HG03025 (cell line): ENCODE measurements at regions not wholly inside any gene's neighbourhood (a gene's known extent, or its start where the extent isn't known, plus 50 kb on each side); places are given as distances from the start of the nearest gene placed in this dataset.
"Not testable (repeated sequence)": the region's sequence is repeated elsewhere in the genome, so short reads cannot be mapped to it uniquely, and the experiment has no call there.

Experiments
- ATAC-seq: cut with Tn5 transposase; IDR thresholded peaks from one replicate; pipeline ENCODE4 v1.9.1; 2021; ENCODE audit warnings: mild to moderate bottlenecking, moderate library complexity; ENCODE audit not compliant: unreplicated experiment, low FRiP score

DNA sequence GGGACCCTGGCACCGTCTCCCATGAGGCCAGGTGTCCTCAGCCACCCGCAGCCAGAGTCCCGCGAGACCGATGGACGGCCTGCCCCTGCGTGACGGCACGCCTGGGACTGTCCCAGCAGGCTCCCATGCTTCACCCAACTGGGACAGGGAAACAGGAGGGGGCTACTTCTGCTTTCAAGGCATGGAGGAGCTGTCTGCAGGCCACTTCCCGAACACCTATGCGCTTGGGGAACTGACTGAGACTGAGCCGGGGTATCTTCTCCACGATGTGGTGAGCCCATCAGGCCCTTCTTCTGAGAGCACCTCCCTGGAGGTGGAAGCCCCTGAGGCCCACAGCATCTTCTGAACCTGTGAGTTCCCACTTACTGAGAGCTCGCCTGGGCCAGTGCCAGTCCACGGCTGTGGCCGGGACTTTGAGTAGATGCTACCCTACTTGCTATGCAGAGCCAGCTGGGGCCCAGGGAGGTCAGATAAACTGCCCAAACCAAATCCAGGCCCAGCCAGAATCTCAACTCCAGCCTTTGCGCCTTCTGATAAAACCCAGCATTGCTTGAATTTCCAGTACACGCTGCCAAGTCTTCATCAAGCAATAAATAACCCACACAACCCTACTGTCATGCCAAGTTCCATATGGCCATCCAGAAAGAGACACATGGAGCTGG lies 85.4 kb upstream of the METTL9 start:
- ATAC-seq: not testable (repeated sequence)

DNA sequence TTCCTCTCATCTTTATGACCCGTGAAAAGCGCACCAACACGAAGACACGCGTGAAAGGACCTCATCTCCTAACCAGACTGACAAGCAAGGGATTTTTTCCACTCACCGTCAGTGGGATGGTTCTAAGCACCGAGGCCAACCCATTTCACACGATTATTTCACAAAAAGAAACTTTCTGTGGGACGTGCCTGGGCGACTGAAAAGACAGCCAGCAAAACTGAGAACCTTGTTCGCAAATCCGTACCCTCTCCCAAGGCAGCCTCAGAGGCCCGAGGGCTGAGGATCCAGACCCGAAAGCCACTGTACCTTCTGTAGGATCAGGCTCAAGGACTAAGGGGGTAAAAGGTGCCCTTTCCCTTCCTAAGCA lies 84.9 kb upstream of the METTL9 start:
- not testable (repeated sequence) for ATAC-seq

DNA sequence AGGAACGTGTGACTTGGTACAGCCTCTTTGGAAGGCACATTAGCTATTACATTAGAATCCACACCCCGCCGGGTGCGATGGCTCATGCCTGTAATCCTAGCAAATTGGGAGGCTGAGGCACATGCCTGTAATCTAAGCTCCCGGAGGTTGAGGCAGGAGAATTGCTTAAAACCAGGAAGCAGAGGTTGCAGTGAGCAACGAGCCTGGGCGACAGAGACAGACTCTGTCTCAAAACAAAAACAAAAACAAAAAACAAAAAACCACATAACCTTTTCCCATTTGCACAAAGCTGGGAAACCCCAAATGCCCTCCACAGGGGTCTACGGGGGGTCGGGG lies 82.7 kb upstream of the METTL9 start:
- not testable (repeated sequence) for ATAC-seq

DNA sequence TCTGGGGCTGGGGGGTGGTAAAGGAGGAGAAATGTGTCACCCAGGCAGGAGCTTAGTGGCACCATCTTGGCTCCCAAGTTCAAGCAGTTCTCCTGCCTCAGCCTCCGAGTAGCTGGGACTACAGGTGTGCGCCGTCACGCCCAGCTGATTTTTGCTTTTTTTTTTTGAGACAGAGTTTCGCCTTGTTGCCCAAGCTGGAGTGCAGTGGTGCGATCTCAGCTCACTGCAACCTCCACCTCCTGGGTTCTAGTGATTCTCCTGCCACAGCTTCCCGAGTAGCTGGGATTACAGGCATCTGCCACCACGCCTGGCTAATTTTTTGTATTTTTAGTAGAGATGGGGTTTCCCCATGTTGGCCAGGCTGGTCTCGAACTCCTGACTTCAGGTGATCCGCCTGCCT lies 82.1 kb upstream of the METTL9 start:
- not testable (repeated sequence) for ATAC-seq

DNA sequence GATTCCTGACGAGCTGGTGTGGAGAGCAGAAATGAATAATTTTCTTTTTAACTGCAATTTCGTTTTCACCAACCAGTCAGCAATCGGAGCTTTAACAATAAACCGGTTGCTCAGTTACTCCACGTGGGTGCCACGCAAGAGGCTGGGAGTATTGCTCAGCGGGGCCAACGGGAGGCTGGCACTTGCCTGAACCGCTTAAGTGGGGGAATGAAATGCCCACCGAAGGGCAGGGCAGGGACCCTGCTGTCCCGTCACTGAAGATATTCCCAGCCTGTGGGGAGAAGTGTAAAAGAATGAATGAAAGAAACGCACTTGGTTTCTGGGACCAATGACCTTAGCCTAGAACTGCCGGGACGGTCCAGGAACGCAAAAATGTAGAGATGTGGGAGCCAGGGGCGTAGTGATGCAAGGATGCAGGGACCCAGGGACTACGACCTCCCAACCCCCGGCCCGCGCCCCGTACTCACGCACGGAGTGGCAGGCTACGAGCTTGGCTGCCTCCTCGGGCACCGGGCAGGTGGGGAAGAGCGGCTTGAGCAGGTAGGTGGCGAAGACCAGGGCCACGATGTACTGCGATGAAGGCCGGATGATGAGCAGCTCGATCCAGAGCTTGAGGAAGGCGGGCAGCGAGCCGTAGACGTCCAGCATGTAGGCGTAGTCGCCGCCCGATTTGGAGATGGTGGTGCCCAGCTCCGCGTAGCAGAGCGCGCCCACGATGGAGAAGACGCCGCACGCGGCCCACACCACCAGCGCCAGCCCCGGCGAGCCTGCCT lies 79.8 kb upstream of the METTL9 start:
- not testable (repeated sequence) for ATAC-seq

DNA sequence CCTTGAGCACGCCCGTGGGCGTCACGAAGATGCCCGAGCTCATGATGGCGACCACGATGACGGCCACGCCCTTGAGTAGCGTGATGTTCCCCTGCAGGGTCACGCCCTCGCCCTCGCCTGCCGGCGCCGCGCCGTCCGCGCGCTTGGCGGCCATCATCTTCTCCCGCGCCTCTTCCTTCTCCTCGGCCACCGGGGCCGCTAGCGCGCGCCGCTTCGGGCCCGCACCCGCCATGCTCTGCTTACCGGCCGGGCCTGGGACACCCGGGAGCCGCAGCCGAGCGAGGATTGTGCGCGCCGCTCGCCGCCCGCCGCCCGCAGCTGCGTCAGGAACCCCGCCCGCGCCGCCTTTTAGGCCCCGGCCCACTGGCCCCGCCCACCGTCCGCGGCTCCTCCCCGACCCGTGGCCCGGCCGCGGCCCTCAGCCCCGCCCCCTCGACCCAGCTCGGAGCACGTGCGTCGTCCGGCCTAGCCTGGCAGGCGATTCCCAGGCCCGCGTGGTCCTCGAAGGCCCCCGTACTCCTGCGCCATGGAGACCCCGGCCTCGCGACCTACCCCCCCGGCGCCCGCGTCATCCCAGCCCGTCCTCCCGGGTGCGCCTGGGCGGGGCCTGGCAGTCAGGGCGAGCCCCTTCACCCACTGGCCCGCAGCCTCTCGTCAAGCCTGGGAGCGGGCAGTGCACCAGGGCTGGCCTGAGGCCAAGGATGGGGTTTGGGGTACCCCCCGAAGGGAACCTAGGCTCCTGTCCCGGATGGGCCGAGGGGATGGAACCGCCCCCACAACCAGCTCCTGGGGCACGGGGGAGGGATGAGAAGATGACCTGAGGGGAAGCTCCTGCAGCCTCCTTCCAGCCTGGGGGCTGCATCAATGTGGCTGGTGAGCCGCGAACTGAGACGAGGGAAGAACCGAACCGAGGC lies 79.0 kb upstream of the METTL9 start:
- ATAC-seq: peak; percentile 56

DNA sequence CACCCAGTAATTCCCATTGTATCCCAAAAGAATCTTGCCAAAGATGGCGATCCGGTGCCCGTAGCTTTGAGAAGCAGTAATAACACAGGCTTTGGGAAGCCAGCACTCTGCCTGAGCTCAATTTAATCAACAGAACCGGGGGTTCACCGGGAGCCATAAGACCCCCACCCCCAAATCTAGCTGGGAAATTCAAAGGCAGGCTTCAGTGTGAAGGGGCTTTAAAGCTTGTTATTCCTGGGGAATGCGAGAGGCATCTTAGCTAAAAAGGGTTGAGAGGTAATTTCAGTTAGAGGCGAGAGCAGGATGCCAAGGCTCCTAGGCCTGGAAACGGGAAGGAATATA lies 78.4 kb upstream of the METTL9 start:
- not testable (repeated sequence) for ATAC-seq

DNA sequence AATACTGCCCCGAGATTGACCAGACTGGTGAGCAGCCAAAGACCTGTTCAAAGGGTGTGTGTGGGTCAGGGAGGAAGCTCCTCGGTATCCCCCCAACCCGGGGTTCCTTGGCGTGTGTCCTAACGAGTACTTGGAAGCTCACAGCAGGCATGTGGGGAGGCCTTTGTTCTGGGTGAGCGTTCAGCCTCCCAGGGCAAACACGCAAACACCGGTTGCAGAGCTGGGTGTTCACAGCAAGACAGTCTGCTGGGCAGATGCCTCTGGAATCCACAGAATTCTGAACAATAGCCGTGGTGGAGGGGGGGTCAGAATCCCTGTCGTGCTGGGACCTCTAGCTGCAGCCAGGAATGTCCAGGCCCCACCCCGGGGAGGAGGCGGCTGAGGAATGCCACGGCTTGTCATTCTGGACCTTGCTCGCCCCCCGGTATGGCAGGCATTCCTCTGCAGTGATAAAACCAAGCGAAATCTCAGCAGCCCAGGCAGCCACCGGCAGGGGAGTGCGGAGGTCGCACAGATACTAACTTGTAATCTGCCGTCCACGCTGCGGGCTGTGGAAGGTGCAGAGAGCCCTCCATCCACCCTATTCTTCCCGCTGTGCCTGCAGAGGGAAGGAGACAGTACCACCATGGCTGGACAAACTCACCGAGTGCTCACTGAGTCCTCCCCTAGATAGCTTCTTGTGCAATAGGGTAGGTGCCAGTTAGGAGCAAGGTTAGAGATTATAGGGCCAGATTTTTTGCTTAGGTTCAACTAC lies 77.8 kb upstream of the METTL9 start:
- not testable (repeated sequence) for ATAC-seq

DNA sequence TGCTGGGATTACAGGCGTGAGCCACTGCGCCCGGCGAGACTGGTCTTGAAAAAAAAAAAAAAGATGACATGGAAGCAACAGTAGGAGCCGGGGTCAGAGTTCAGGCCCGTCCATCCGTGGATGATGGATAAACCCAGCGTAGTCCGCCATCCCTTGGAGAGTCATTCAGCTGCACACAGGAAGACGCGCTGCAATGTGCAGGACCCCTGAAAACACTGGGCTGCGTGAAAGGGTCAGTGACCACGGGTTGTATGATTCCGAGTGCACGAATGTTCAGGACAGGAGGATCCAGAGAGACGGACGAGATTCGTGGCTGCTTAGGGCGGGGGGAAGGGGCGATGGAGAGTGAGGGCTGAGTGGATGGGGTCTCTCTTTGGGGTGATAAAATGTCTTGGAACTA lies 76.5 kb upstream of the METTL9 start:
- ATAC-seq: not testable (repeated sequence)

DNA sequence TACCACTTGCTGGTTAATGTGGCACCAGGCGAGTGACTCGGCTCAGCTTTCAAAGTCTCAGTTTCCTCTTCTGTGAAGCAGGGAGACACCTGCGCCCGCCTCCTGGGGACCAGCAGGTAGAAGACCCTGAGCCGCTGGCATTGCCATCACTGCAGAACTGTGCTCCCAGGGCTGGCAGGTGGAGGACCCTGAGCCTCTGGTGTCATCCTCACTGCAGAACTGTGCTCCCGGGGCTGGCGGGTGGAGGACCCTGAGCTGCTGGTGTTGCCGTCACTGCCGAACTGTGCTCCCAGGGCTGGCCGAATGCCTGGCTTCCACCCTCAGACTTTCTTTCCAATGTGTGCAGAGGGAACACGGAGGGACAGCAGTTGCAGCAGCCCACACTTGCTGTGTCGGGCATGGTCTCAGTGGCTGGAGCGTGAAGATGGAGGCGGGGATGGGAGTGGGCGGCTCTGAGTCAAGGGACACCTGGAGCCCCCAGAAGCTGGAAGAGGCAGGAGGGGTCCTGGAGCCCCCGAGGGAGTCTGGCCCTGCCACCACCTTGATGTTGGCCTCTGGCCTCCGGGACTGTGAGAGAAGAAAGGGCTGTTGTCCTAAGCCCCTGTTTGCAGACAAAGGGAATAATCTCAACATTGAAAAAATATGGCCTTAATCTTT lies 75.8 kb upstream of the METTL9 start:
- no peak for ATAC-seq

DNA sequence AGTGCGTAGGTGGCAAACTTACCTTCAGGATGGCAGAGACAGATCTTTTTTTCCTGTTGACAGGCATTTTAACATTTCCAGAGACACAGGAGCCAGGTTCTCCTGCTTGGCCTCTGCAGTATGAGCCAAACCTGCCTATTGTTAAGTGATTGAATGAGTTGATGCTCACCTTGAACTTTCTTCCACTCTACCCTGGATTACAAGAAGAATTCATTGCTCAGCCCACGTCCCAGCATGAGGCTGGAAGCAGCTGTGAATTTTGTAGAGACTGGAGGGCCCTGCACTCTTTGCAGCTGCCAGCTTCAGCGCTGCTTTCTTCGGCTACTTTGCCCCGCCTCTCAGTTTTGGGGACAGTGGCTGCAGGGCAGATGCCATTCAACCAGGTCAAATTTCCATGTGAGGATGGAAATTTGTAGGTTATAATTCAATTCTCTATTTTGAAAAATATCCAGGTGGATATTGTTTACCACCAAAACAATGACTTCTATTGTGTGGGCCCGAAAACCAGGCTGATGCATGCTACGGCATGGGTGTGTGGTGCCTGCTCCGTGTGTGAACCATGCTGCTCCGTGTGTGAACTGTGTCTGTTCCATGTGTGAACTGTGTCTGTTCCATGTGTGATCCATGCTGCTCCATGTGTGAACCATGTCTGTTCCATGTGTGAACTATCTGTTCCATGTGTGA lies 75.2 kb upstream of the METTL9 start:
- ATAC-seq: no peak

DNA sequence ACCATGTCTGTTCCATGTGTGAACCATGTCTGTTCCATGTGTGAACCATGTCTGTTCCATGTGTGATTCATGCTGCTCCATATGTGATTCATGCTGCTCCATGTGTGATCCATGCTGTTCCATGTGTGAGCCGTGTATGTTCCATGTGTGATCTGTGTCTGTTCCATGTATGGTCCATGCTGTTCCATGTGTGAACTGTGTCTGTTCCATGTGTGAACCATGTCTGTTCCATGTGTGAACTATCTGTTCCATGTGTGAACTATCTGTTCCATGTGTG lies 74.7 kb upstream of the METTL9 start:
- ATAC-seq: not testable (repeated sequence)

DNA sequence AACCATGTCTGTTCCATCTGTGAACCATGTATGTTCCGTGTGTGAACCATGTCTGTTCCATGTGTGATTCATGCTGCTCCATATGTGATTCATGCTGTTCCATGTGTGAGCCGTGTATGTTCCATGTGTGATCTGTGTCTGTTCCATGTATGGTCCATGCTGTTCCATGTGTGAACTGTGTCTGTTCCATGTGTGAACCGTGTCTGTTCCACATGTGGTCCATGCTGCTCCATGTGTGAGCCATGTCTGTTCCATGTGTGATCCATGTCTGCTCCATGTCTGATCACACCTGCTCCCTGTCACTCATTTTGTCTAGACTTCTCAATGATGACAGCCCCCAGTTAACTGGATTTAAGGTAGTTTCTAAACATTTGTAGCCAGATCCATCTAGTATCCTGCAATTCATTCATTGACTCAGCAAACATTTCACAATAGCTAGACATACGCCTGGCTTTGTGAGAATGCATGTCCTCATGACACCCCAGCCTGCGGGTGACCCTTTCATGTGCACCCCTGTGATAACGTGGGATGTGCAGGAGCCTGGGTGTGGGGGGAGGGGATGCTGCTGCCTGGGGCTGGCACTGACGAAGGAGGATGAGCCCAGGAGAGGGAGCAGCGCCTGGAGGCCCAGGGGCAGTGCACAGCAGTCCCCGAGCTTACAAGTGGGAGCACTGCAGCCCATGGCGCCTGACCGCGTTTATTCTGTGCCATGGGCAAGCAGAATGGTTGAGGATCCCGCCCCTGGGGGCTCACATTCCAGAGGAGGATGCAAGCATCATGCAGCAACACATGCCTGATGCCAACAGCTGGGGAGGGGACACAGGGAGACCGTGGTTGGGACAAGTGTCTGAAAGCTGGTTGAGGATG lies 74.1 kb upstream of the METTL9 start:
- ATAC-seq: not testable (repeated sequence)

DNA sequence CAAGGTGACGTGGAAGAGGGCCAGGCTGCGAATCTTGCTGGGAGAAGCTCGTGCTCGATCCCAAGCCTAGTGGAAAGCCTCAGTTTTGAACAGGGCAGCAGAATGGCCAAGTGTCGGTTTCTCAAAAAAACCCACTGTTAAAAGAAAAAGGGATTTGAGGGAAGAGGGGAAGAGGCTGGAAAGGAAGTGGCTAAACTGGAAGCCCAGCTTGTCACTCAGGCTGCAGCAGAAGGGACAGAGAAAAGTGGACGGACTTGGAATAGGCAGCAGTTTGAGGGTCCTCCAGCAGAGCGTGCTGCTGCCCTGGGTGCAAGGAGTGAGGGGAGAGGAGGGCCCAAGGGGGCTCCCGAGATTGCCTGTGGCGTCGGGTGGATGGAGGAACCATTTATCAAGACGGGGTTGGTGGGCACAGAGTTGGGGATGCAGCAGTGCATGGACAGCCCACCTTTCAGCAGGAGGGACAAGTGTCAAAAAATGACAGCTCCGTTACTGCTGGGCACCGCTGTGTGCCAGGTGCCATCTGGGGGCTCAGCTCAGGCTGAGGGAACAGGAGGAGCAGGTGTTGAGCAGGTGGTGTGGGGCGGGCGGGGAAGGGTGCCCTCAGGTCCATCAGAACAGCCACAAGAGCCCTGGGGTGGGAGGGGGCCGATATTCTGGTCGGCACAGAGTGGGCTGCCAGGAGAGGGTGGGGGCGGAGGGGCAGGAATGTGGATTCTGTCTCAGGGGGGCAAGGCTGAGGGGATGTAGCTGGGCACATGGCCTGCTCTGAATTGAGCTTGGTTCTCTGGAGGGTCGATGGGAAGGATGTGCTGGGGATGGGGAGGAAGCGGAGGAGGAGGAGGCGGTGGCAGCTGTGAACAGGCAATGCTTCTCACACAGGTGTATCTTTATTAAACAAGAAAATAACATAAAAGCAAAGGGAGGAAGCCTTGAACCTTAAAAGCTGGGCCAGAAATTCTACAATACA lies 73.1 kb upstream of the METTL9 start:
- not testable (repeated sequence) for ATAC-seq

DNA sequence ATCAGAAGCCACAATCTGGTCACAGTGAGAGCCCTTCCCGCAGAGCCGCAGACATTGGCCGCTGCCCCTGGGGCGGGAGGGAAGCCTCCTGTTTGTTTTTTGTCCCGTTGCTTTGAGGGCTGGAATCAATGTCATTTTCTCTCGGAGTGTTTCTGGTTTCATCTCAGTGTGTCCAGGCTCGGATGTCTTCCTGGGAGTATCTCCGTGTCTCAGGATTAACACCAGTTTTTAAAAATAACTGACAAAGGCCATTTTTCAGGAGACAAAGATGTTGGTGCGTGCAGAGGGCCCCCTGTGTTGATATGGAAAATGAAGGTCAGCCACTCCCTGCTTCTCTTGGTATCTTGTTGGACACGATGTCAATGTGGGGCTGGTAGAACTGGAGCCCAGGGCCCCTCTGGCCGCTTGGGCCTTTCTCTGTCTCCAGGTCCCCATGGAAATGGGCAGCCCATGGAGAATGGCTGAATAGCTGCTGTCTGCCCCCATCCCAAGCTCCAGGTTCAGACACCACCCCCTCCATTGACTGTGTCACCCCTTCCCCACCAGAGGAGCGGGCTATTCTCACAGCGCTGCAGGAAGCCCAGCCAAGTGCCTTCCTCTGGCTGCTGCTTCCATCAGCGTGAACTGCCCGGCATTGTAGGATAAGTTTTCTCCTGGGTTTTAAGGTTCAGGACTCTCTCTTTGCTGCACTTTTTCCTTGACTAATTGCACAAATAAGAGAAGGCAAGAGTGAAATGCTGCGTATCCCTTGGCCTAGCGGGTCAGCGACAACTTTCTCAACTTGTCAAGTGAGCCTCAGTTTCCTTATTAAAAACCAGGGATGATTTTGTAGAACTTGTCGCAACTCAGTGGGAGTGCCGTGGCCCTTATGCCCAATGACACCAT lies 72.2 kb upstream of the METTL9 start:
- ATAC-seq: no peak

DNA sequence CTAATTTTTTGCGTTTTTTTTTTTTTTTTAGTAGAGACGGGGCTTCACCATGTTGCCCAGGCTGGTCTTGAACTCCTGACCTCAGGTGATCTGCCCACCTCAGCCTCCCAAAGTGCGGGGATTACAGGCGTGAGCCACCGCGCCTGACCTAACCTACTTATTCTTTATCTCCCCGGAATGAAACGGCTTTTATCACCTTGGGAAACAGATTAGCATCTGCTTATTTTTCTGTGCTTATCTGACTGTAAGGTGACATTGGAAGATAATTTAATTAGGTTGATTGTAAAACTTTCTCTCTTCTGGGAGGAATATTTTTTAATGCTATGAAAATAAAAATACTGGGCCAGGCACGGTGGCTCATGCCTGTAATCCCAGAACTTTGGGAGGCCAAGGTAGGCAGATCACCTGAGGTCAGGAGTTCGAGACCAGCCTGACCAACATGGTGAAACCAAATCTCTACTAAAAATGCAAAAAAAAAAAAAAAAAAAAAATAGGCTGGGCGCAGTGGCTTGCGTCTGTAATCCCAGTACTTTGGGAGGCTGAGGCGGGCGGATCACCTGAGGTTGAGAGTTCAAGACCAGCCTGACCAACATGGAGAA lies 70.2 kb upstream of the METTL9 start:
- not testable (repeated sequence) for ATAC-seq
